GM18861 (cell line): ENCODE measurements at regions not wholly inside any gene's neighbourhood (a gene's known extent, or its start where the extent isn't known, plus 50 kb on each side); places are given as distances from the start of the nearest gene placed in this dataset.

ENCODE experiments used
- ATAC-seq: cut with Tn5 transposase; IDR thresholded peaks from one replicate; pipeline ENCODE4 v1.9.1; 2021; ENCODE audit not compliant: unreplicated experiment

GRCh38 chr3:107028626-107029025, 348.6 kb upstream of the CCDC54 start:
- no peak for ATAC-seq

DNA sequence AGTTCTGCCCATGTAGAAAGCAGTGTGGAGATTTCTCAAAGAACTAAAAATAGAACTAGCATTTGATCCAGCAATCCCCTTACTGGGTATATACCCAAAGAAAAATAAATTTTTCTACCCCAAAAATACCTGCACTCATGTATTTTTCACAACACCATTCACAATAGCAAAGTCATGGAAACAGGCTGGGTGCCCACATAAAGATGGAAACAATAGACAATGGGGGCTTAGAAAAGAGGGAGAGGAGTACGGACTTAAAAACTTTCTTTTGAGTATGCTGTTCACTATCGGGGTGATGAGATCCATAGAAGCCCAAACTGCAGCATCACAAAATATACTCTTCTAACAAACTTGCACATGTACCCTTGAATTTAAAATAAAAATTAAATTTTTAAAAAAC, 345.1 kb upstream of the CCDC54 start:
- no peak for ATAC-seq

DNA sequence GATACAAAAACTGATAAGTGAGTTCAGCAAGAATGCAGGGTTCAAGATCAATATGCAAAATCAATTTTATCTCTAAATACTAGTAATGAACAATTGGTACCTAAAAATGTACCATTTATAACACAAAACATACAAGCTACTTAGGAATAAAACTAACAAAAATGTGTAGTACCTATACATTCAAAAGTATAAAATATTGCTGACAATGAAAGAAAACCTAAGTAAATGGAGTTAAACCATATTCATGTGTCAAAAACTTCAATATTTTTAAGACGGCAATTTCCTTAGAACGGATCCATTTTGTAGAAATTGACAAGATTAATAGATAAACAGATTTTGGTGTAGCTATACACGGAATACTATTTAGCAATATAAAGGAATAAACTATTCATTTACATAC, 343.1 kb upstream of the CCDC54 start:
- ATAC-seq: no peak

- ATAC-seq: no peak
These were observed 342.1 kb upstream of the CCDC54 start for GRCh38 chr3:107035176-107035575.

GRCh38 chr3:107044677-107045076, 332.6 kb upstream of the CCDC54 start:
- no peak for ATAC-seq

DNA sequence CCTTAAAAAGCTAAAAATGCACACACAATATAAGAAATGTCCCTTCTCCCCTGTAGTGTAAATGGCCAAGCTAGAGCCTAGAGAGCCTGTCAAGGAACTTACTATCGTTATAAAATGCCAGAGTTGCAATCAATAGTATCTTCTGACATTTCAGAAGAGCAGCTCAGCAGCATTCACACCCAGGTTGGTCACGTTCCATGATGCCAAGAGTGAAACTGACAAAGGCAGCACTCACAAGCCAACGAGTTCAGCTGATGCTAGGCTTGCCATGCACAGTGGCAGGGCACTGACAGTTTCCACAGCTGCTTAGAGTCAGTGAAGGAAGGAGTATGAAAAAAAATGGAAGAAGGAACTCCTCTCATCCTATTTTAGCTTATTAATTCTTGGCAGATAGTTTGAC, 331.4 kb upstream of the CCDC54 start:
- no peak for ATAC-seq

GRCh38 chr3:107055181-107055942, 321.9 kb upstream of the CCDC54 start:
- no peak for ATAC-seq

GRCh38 chr3:107061466-107061865, 315.8 kb upstream of the CCDC54 start:
- no peak for ATAC-seq

DNA sequence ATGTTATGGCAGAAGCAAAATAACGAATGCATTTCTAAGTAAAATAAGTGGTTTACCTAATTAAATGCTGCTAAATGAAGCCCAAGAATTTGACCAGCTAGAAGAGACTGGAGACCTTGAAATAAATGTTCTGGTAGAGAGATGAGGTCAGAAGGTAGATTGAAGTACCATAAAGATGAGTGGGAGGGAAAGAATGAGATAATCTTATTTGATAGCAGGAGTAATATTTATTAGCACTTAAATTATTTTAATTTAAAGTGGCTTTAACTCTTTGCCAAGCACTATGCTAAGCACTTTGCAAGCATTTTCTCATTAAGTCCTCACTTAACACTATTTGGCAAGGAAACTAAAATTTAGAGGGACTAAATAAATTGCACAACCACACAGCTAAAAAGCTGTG, 314.9 kb upstream of the CCDC54 start:
- ATAC-seq: no peak

- ATAC-seq: no peak
These were observed 314.5 kb upstream of the CCDC54 start for GRCh38 chr3:107062787-107063186.

GRCh38 chr3:107063351-107063750, 313.9 kb upstream of the CCDC54 start:
- ATAC-seq: no peak

GRCh38 chr3:107064405-107065060, 312.7 kb upstream of the CCDC54 start:
- peak; percentile 85 for ATAC-seq

DNA sequence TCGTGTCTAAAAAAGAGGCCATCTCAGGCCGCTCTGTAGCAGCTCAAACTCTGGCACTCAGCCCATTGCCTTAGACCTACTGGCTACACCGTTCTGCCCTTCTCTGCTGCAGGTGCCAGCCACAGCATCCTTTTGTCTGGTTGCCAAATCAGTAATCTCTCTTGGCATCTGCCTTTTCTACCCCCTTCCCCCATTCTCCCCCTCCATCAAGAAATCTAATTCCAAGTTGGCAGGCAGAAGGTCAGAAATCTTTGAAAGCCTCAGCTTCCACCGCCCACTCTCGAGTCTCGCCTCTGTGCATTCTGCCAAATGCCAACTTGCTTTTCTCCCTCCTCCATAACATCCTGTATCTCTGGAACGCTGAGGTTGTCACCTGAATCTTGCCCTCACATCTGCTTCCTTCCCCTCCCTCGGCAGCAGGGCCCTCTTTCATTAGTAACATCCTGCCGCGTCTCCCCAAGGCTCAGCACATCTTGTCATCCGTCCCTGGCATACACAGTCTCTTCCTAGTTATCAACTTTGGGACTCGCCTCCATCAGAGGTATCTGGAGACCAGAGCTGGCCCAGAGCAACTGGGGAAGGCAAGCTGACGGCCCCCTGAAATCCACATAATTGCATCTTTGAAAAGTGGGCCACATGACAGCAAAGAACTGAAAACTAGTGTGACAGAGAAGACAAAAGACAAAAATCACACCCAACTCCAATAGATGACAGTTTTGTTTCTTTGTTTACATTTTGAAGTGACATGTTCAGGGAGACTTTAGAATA, 312.0 kb upstream of the CCDC54 start:
- ATAC-seq: no peak

- no peak for ATAC-seq
These were observed 309.8 kb upstream of the CCDC54 start for GRCh38 chr3:107067421-107067820.

DNA sequence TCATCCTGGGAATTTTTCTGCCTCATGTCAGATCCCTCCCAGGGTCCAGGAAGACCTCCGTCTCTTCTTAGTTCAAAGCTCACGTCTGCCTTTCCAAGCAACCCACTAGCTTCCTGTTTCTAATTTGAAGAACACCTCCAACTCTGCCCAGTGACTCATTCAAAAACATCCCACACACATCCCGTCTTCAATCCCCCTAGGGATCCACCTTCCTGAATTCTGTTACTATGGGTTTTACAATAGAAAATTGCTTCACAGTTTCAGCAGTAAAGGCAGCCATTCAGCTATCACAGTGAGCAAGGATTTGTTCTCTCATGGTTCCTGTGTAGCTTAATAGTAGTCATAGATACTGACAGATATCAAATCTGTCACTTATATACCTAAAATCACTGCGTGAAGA, 308.3 kb upstream of the CCDC54 start:
- ATAC-seq: no peak

- ATAC-seq: no peak
These were observed 300.3 kb upstream of the CCDC54 start for GRCh38 chr3:107076946-107077345.

- no peak for ATAC-seq
These were observed 299.8 kb upstream of the CCDC54 start for GRCh38 chr3:107077391-107077790.

DNA sequence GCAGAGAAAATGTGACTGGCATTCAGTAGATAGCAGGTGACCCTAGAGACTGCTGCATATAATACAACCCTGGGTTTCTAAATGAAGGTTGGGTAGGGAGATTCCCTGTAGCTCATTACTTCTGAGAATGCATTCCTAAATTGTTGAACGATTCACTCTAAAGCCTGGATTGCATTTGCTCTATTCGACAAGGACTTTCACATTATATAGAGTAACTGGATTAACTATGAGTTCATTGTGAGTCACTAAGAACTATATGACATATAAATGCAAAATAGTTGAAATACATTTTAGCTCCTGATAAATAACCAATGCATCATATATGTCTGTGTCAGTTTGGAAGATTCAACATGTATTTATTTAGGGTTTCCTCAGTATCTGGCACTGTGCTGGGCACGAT, 294.7 kb upstream of the CCDC54 start:
- no peak for ATAC-seq

GRCh38 chr3:107085261-107085660, 292.0 kb upstream of the CCDC54 start:
- no peak for ATAC-seq

- no peak for ATAC-seq
These were observed 285.1 kb upstream of the CCDC54 start for GRCh38 chr3:107092121-107092520.

- no peak for ATAC-seq
These were observed 278.4 kb upstream of the CCDC54 start for GRCh38 chr3:107098864-107099263.

GRCh38 chr3:107100137-107100536, 277.1 kb upstream of the CCDC54 start:
- no peak for ATAC-seq
